Activated naive CD8-positive, alpha-beta T cell treated with anti-CD3 and anti-CD28 coated beads, Interleukin-2, amount 50 U/mL, for 24 hours (primary cell): ENCODE measurements at regions not wholly inside any gene's neighbourhood (a gene's known extent, or its start where the extent isn't known, plus 50 kb on each side); places are given as distances from the start of the nearest gene placed in this dataset.

Experiments used
- ATAC-seq: fragments of 150-1000 bp; cut with Tn5 transposase; one replicate; pipeline ENCODE4 v1.10.0; 2021
- DNase-seq: peaks from one replicate; pipeline ENCODE4 v3.0.0; 2021
- H3K27ac Mint-ChIP-seq: one replicate; pipeline ENCODE4 v1.8.0; 2021; ENCODE audit warnings: mild to moderate bottlenecking, mixed read lengths
- H3K27me3 Mint-ChIP-seq: one replicate; pipeline ENCODE4 v1.8.0; 2021; ENCODE audit warnings: mixed read lengths
- H3K36me3 Mint-ChIP-seq: one replicate; pipeline ENCODE4 v1.8.0; 2021; ENCODE audit warnings: low read depth, mixed read lengths
- H3K4me1 Mint-ChIP-seq: one replicate; pipeline ENCODE4 v1.8.0; 2021; ENCODE audit warnings: mixed read lengths
- H3K4me3 Mint-ChIP-seq: one replicate; pipeline ENCODE4 v1.8.0; 2021; ENCODE audit warnings: mild to moderate bottlenecking, moderate library complexity, mixed read lengths
- H3K9me3 Mint-ChIP-seq: one replicate; pipeline ENCODE4 v1.8.0; 2021; ENCODE audit warnings: mixed read lengths

DNA sequence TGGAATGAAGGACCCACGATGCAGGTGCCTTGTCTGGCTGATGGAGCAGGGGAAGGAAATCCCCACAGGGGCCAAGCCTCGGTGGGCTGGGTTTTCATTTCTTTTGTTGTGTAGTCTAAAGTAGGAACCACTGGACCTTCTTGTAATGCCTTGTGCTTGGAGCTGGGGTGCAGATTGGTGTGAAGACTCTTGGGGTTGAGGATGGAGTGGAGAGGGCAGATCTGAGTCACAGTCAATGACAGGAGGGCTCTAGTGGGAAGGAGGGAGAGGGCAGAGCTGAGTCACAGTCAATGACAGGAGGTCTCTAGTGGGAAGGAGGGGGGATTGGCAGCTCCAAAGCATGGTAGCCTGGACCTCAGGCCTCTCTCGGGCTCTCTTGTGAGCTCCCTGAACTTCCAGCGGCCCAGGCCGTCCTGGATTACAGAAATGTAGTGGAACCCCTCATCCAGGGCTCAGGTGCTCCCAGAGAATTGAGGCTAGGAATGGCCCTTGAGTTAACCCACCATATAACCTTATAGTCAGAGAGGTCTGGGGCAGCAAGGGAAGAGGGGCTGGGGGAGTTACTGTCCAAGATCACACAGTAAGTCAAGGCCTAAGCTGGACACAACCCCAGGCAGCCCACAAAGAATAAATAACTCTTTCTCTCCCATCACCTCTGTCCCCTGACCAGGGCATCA lies 313.8 kb downstream of the MATN1 start:
- Mint-ChIP-seq H3K27ac (no peak overlapping the region), H3K4me3 (no peak overlapping the region), H3K9me3 (no peaks in the 10 kb centered on the region), H3K4me1 (no peaks in the 10 kb centered on the region), H3K36me3 (no peaks in the 10 kb centered on the region), H3K27me3 (peaks cover 24% of the 10 kb centered on the region)
- DNase-seq (no peak), ATAC-seq (no peak)

DNA sequence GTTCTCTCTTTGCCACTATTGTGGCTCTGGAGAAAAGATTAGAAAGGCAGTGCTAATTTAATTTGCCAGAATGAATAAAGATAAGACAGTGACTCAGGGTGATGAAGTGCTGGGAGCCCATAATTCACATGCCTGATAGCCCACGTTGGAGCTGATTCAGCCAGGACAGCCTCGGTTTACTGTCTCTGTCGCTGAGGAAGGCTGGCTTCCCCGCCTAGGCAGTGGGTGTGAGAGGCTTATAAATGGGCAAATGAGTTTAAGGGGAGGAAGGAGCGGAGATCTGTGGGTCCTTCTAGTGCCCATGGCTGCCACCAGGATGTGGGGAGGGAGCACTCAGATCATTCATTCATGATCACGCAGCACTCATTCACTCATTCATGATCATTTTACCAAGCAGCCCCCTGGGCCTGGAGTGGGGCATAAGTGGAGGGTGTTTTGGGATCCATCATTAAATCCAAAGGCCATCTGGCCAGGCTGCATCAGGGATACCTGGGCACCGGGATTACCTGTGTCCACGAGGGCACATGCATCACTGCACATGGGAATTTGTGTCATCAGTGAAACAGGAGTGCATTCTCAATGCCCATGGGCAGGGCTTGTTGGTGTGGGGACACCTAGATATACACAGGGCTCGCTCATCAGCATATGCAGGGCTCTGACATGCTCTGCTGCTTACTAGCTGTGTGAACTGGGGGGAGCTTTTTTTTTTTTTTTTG lies 315.4 kb downstream of the MATN1 start:
- Mint-ChIP-seq H3K27ac (no peak overlapping the region), H3K36me3 (no peaks in the 10 kb centered on the region), H3K4me1 (no peaks in the 10 kb centered on the region), H3K4me3 (no peak overlapping the region), H3K9me3 (no peaks in the 10 kb centered on the region), H3K27me3 (peaks cover 21% of the 10 kb centered on the region)
- DNase-seq (no peak), ATAC-seq (no peak)

DNA sequence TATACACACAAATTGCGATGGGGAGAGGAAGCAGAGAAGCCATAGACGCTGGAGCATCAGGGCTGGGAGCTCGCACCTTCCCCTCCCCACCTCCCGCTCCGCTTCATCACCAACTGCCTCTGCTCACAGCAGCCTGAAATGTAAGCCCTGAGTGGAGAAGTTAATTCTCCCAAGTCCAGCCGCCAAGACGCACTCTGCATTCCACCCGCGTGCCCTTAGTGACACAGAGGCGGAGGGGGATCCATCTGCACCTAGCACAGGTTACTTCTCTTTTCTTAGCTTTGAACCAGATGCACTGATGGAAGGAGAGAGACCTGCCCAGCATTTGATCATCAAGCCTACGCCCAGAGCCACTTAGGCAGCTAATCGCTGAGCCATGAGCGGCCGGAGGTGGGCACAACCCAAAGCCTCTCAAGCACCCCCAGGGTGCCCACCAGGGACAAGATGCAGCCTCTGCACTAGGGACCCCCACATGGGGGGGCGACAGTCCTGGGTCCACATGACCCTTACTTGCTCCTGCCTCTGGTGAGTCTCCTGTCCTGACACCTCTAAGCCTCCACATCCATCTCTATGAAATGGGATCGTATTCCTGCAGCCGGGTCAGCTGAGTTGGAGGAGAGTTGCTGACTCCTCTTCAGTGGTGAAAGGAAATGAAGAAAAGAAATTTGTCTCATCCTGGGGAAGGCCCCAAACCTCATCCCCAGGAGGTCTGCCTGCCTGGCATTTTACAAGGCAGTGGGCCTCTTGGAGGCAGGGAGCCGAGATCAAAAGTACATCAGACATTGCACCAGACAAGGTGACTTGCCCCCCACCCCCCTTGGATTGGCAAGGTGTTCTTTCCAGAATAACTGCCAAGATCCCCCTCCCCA lies 316.2 kb downstream of the MATN1 start:
- ATAC-seq (no peak), DNase-seq (no peak)
- no peak overlapping the region for H3K4me3 Mint-ChIP-seq
- no peak overlapping the region for H3K27ac Mint-ChIP-seq
- no peaks in the 10 kb centered on the region for H3K9me3 Mint-ChIP-seq
- H3K4me1 Mint-ChIP-seq, result no peaks in the 10 kb centered on the region
- H3K27me3 Mint-ChIP-seq, result peaks cover 21% of the 10 kb centered on the region
- H3K36me3 Mint-ChIP-seq, result no peaks in the 10 kb centered on the region

DNA sequence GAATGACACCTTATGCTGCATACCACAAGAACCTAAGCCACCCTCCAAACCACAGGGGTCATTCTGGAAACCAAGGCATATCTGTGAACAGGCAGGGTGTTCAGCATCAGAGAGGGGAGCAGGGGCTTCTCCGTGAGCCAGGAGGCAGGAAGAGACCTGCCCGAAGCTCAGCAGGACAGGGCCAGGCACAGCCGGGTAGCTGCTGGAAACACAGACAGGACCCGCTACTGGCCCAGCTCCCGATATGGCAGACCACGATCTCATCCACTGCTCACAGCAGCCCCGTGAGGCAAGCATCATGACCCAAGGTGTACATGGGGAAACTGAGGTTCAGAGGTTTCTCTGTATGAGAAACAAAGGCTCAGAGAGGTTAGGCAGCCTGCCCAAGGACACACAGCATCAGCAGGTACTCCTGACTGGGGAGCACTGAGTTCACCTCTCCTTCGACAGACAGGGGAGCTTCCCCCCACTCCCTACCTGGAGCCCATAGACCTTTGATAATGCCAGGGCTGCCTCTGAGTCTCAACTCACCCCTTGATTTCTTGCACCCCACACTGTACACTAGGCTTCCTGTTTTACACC lies 317.7 kb downstream of the MATN1 start:
- no peak for DNase-seq
- Mint-ChIP-seq H3K4me1 (no peaks in the 10 kb centered on the region), H3K9me3 (no peaks in the 10 kb centered on the region), H3K4me3 (no peak overlapping the region), H3K27ac (no peak overlapping the region), H3K36me3 (no peaks in the 10 kb centered on the region), H3K27me3 (peaks cover 23% of the 10 kb centered on the region)
- no peak for ATAC-seq

DNA sequence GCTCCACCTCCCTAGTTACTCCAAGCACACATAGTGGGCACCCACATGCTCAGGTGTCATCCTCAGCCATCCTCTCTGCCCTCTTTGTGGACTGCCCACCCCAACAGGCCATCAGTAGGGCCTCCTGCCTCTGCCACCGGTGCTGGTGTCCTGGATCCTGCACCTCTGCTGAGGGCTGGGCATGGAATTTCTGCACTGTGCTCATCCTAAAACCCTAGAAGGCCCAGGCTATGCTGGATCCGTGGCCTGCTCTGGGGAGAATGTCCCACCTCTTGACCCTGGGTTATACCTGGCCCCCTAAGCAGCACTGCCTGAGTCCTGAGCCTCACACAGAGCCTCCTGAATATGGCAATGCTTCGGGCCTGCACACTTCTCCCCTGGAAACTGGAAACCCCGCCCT lies 318.3 kb downstream of the MATN1 start:
- H3K36me3 Mint-ChIP-seq, result no peaks in the 10 kb centered on the region
- no peak overlapping the region for H3K4me3 Mint-ChIP-seq
- H3K27ac Mint-ChIP-seq, result no peak overlapping the region
- H3K27me3 Mint-ChIP-seq, result peaks cover 23% of the 10 kb centered on the region
- DNase-seq (no peak), ATAC-seq (no peak)
- H3K4me1 Mint-ChIP-seq, result no peaks in the 10 kb centered on the region
- no peaks in the 10 kb centered on the region for H3K9me3 Mint-ChIP-seq

DNA sequence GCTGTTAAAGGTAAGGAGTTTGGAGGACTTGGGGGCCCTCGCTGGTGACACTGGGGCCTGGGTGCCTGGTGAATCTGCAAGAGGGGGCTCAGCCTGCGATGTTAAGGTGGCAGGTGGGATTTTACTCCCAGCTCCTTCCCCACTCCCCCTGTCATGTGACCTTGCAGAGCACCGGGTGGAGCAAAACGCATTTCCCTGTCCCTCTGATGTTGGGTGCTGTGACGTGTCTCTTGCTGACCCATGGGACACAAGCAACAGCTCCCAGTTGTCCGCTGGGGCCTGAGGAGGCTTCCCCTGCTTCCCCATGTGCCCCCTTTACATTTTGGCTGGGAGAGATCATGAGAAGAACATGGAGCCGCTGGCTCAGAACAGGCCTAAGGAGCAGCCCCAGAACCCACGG lies 319.0 kb downstream of the MATN1 start:
- no peaks in the 10 kb centered on the region for H3K4me1 Mint-ChIP-seq
- no peaks in the 10 kb centered on the region for H3K36me3 Mint-ChIP-seq
- no peak for ATAC-seq
- H3K9me3 Mint-ChIP-seq, result no peaks in the 10 kb centered on the region
- no peak overlapping the region for H3K27ac Mint-ChIP-seq
- DNase-seq, result no peak
- no peak overlapping the region for H3K4me3 Mint-ChIP-seq
- H3K27me3 Mint-ChIP-seq, result peaks cover 20% of the 10 kb centered on the region

DNA sequence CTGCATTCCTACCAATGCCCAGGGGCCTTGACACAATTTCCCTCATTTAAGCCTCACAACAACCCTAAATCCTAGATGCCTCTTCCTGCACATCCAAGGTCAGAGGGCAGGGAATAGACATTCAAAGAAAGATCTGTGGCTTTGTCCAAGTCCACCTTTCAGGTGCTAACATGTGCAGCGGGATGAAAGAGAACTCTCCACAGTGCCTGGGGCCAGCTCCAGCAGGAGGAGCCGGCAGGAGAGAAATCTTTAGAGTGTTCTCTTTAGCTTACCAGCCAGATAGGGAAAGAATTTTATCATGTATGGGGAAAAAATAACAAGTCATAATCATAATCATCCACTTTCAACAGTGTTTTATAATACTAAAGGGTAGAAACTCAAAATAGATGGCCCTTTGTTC lies 319.7 kb downstream of the MATN1 start:
- Mint-ChIP-seq H3K4me3 (no peak overlapping the region), H3K27me3 (peaks cover 14% of the 10 kb centered on the region), H3K9me3 (no peaks in the 10 kb centered on the region), H3K4me1 (no peaks in the 10 kb centered on the region), H3K27ac (no peak overlapping the region), H3K36me3 (no peaks in the 10 kb centered on the region)
- ATAC-seq, result no peak
- no peak for DNase-seq

DNA sequence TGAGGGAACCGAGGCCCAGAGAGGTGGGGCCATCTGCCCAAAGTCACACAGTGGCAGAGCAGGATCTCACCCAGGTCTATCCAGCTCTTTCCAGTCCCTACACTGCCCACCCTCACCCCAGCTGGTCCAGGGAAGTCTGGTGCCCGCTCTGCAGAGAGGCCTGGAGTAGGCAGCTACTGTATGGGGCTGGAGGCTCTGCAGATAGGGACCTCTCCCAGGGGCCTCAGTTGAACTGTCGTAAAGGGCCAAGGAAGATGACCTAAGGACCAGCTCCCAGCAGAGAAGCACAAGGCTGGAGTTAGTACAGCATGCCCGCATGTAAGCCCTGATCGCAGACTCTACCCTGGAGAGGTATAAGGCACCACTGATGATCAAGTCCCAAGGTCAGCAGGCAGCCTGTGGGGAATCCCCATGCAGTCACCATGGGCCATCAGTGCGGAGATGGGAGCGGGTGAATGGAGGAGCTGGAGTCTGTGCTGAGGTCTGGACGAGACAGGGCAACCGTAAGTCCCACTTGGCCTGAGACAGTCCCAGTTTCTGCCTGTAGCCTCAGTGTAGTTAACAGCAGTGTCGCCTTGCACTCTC lies 320.2 kb downstream of the MATN1 start:
- Mint-ChIP-seq H3K9me3 (no peaks in the 10 kb centered on the region), H3K4me1 (no peaks in the 10 kb centered on the region), H3K27me3 (peaks cover 14% of the 10 kb centered on the region), H3K27ac (no peak overlapping the region), H3K36me3 (no peaks in the 10 kb centered on the region), H3K4me3 (no peak overlapping the region)
- DNase-seq, result no peak
- ATAC-seq, result no peak

DNA sequence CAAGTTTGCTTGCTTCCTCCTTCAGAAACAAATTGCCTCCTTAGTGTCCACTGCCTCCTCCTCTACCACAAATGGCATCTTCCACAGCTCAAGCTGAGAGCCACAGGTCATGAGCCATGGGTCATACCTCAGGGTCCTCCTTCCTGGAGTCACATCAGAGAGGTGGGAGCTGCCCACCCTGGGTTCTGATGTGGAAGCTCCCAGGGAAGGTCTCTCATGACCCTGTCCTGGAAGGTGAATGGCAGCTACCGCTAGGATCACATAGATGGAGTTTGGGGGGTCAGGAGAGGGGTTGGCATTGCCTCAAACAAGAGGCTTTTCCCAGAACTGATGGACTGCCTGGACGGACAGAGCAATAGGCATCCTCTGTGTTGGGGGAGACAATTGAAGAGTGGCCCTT lies 321.4 kb downstream of the MATN1 start:
- Mint-ChIP-seq H3K4me3 (no peak overlapping the region), H3K4me1 (no peaks in the 10 kb centered on the region), H3K9me3 (no peaks in the 10 kb centered on the region), H3K27ac (no peak overlapping the region), H3K36me3 (no peaks in the 10 kb centered on the region), H3K27me3 (peaks cover 10% of the 10 kb centered on the region)
- ATAC-seq (no peak), DNase-seq (no peak)

DNA sequence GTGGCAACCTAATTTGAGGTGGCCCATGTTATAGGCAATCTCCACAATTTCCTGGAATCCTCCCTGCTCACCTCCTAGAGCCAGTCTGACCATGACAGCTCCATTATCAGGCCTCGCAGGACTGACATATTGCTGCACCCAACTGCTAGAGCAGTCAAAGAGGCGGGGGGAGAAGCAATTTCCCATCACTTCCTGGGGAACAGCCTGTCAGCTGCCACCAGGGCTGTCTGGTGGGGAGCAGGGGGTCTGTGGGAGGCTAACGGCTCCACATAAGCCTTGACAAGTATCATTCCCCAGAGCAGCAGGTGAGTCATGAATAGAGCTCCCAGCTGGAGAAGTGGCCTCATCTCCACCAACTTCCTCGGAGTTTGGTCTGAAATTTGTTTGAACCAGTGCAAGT lies 322.9 kb downstream of the MATN1 start:
- DNase-seq, result no peak
- no peaks in the 10 kb centered on the region for H3K4me1 Mint-ChIP-seq
- no peak overlapping the region for H3K4me3 Mint-ChIP-seq
- no peak overlapping the region for H3K27ac Mint-ChIP-seq
- ATAC-seq, result no peak
- no peaks in the 10 kb centered on the region for H3K36me3 Mint-ChIP-seq
- H3K9me3 Mint-ChIP-seq, result no peaks in the 10 kb centered on the region
- H3K27me3 Mint-ChIP-seq, result peaks cover 2% of the 10 kb centered on the region

DNA sequence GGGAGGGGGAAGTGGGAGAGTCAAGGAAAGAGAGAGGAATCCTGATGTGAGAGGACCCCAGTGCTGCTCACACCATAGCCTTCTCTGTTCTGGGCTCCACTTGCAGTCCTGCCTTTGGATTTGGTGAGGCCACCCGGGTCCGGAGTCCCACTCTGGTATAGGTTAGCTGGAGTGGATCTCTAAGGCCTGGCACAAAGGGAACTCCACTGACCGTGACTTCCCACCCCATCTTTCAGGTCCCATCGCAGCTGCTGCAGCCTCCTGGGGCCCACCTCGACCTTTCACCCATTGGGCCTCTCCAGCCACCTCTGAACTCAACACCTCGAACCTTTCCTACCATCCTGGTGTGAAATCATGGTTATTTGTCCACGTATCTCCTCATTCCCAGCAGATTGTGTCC lies 324.4 kb downstream of the MATN1 start:
- no peak for ATAC-seq
- Mint-ChIP-seq H3K9me3 (no peaks in the 10 kb centered on the region), H3K36me3 (no peaks in the 10 kb centered on the region), H3K27ac (no peak overlapping the region), H3K4me1 (no peaks in the 10 kb centered on the region), H3K27me3 (peaks cover 2% of the 10 kb centered on the region), H3K4me3 (no peak overlapping the region)
- no peak for DNase-seq

DNA sequence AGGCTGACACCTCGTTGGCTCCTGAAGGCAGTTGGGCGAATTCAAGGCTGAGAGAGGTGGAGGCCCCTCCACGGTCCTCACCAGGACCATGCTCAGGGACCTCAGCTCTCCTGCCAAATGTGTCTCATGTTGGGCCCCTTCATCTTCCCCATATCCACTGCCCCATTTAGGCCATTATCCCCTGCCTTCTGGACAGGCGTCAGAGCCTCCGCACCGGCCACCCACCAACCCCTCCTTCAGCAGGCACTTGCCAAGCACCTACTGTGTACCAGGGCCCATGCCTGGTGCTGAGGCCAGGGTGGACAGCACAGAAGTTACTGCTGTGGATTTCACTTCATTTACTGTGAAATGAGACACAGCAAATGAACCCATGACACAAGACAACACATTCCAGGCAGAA lies 325.8 kb downstream of the MATN1 start:
- Mint-ChIP-seq H3K4me1 (no peaks in the 10 kb centered on the region), H3K9me3 (no peaks in the 10 kb centered on the region), H3K27ac (no peak overlapping the region), H3K27me3 (peaks cover 6% of the 10 kb centered on the region), H3K4me3 (no peak overlapping the region), H3K36me3 (no peaks in the 10 kb centered on the region)
- DNase-seq (no peak), ATAC-seq (no peak)

DNA sequence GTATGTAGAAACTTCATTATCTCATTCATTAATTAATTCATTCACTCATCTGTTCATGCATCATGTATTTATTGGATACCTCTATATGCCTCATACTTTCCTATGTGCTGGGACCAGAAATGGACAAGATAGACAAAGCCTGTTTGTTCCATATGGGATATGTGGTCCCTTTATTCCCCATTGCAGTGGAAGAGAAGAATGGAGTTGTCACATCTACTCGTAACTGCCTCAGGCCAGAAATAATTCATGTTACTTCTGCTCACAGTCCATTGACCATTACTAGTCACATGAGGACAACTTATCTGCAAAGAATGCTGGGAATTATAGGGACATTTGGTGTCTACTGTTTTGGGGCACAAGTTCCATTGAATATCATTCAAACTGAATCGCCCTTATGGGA lies 327.8 kb downstream of the MATN1 start:
- Mint-ChIP-seq H3K36me3 (no peaks in the 10 kb centered on the region), H3K27ac (no peak overlapping the region), H3K27me3 (peaks cover 8% of the 10 kb centered on the region), H3K9me3 (no peaks in the 10 kb centered on the region), H3K4me3 (no peak overlapping the region), H3K4me1 (no peaks in the 10 kb centered on the region)
- DNase-seq, result no peak
- ATAC-seq, result no peak

DNA sequence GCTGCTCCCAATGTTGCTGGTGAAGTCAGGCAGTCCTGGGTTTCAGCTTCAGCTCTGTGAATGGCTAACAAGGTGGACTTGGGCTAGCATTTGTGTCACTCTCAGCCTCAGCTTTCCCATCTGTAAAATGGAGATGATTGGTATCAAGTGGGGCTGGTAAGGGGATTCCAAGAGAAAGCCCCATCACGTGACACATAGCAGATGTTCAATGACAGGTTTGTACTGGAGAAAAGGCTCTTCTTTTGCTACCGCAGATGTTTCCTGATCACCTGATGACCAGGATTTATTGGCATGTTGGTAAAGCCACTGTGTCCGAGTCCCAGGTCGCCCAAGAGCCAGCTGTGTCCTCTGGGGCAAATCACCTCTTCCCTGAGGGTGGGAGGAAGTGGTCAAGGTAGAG lies 335.0 kb downstream of the MATN1 start:
- Mint-ChIP-seq H3K4me3 (no peak overlapping the region), H3K4me1 (no peaks in the 10 kb centered on the region), H3K27me3 (peaks cover 14% of the 10 kb centered on the region), H3K36me3 (no peaks in the 10 kb centered on the region), H3K9me3 (no peaks in the 10 kb centered on the region), H3K27ac (no peak overlapping the region)
- ATAC-seq (no peak), DNase-seq (no peak)
